Breast epithelium (tissue), 3 donors: ENCODE measurements at regions not wholly inside any gene's neighbourhood (a gene's known extent, or its start where the extent isn't known, plus 50 kb on each side); places are given as distances from the start of the nearest gene placed in this dataset.

Source experiments
- CTCF ChIP-seq, 3 donors: fragments of 450-650 bp; IDR thresholded peaks; one replicate each; pipeline ENCODE4 v1.5.1; 2016 to 2017; ENCODE audit warnings: antibody characterized with exemption in 3 of 3, mild to moderate bottlenecking in 3 of 3, moderate library complexity in 3 of 3
- POLR2A ChIP-seq: fragments of 450-650 bp; IDR thresholded peaks from one replicate; pipeline ENCODE4 v1.6.1; 2016; ENCODE audit warnings: antibody characterized with exemption, mild to moderate bottlenecking, moderate library complexity
- POLR2AphosphoS5 ChIP-seq, 3 donors: sonication (generic); formaldehyde crosslinking; IDR thresholded peaks; one replicate each; pipeline ENCODE4 v1.6.1; 2017; ENCODE audit warnings: antibody characterized with exemption in 3 of 3

- TF ChIP-seq CTCF (IDR thresholded peaks at IDR 0.05) (no peak), POLR2AphosphoS5 (IDR thresholded peaks at IDR 0.05) (no peak), POLR2A (no peak)
Measured at GRCh38 chr16:60059141-60059540, 1325.0 kb upstream of the GOT2 start.
